GM12878 (cell line): ENCODE measurements at regions not wholly inside any gene's neighbourhood (a gene's known extent, or its start where the extent isn't known, plus 50 kb on each side); places are given as distances from the start of the nearest gene placed in this dataset.

Source experiments
- ATF7 ChIP-seq: fragments of 450-650 bp; IDR thresholded peaks from 2 replicates; pipeline ENCODE4 v1.6.1; 2016; ENCODE audit warnings: low read depth, mild to moderate bottlenecking
- CBFB ChIP-seq: IDR thresholded peaks from 2 replicates; pipeline ENCODE4 v1.6.1; 2016; ENCODE audit warnings: antibody characterized with exemption, low read depth
- CHD2 ChIP-seq: IDR thresholded peaks from 2 replicates; pipeline ENCODE4 v1.6.1; 2011; ENCODE audit warnings: low read depth, low read length, improper control_type of control experiment, borderline replicate concordance
- DPF2 ChIP-seq: fragments of 450-650 bp; IDR thresholded peaks from 2 replicates; pipeline ENCODE4 v1.6.1; 2017; ENCODE audit warnings: mild to moderate bottlenecking
- EP300 ChIP-seq, 2 experiments: fragments of 150-350 bp in 1 of 2; IDR thresholded peaks; 2 replicates each; pipeline ENCODE4 v1.6.1; 2011 to 2012; ENCODE audit warnings: low read depth in 2 of 2, low read length in 2 of 2, borderline replicate concordance in 1 of 2, improper control_type of control experiment in 1 of 2, inconsistent platforms in 1 of 2; ENCODE audit not compliant: control insufficient read depth in 1 of 2
- FOXM1 ChIP-seq: IDR thresholded peaks from 2 replicates; pipeline ENCODE4 v1.6.1; 2012; ENCODE audit warnings: low read depth, mild to moderate bottlenecking, inconsistent platforms, low read length, moderate library complexity
- IKZF1 ChIP-seq: fragments of 450-650 bp; conservative IDR thresholded peaks from 2 replicates; pipeline ENCODE4 v1.6.1; 2017; ENCODE audit warnings: antibody characterized with exemption, mild to moderate bottlenecking
- IKZF2 ChIP-seq, 2 experiments: fragments of 450-650 bp; IDR thresholded peaks; 2 replicates each; pipeline ENCODE4 v1.6.1; 2017; ENCODE audit warnings: mild to moderate bottlenecking in 2 of 2, moderate library complexity in 2 of 2
- JUNB ChIP-seq: IDR thresholded peaks from 2 replicates; pipeline ENCODE4 v1.6.1; 2016; ENCODE audit warnings: antibody characterized with exemption, mild to moderate bottlenecking
- KLF5 ChIP-seq: fragments of 450-650 bp; IDR thresholded peaks from 2 replicates; pipeline ENCODE4 v1.6.1; 2014; ENCODE audit warnings: mild to moderate bottlenecking; ENCODE audit not compliant: partially characterized antibody
- MTA2 ChIP-seq: fragments of 450-650 bp; IDR thresholded peaks from 2 replicates; pipeline ENCODE4 v1.6.1; 2016; ENCODE audit warnings: low read depth, mild to moderate bottlenecking, moderate library complexity
- NBN ChIP-seq: fragments of 450-650 bp; IDR thresholded peaks from 2 replicates; pipeline ENCODE4 v1.6.1; 2016
- NFIC ChIP-seq: IDR thresholded peaks from 2 replicates; pipeline ENCODE4 v1.6.1; 2012; ENCODE audit warnings: low read depth, mild to moderate bottlenecking, inconsistent platforms, low read length, moderate library complexity
- PAX5 ChIP-seq: IDR thresholded peaks from 2 replicates; pipeline ENCODE4 v1.6.1; 2011; ENCODE audit warnings: low read depth, low read length, borderline replicate concordance
- POU2F2 ChIP-seq: IDR thresholded peaks from 3 replicates; pipeline ENCODE4 v1.6.1; 2011; ENCODE audit warnings: low read depth, mild to moderate bottlenecking, low read length, borderline replicate concordance
- RAD51 ChIP-seq: fragments of 450-650 bp; IDR thresholded peaks from 2 replicates; pipeline ENCODE4 v1.6.1; 2016; ENCODE audit warnings: moderate library complexity, mild to moderate bottlenecking, inconsistent platforms
- RUNX3 ChIP-seq: IDR thresholded peaks from 2 replicates; pipeline ENCODE4 v1.6.1; 2012; ENCODE audit warnings: low read length, inconsistent platforms
- SMAD1 ChIP-seq: fragments of 450-650 bp; IDR thresholded peaks from 2 replicates; pipeline ENCODE4 v1.6.1; 2018; ENCODE audit warnings: mild to moderate bottlenecking, low read depth; ENCODE audit not compliant: partially characterized antibody
- SMAD5 ChIP-seq: IDR thresholded peaks from 2 replicates; pipeline ENCODE4 v1.6.1; 2016; ENCODE audit warnings: antibody characterized with exemption, low read depth
- SPI1 ChIP-seq: IDR thresholded peaks from 2 replicates; pipeline ENCODE4 v1.6.1; 2011; ENCODE audit warnings: low read depth, mild to moderate bottlenecking, low read length, moderate library complexity, borderline replicate concordance; ENCODE audit not compliant: insufficient read depth
- TCF7 ChIP-seq: IDR thresholded peaks from 2 replicates; pipeline ENCODE4 v1.6.1; 2014; ENCODE audit warnings: antibody characterized with exemption, borderline replicate concordance
- ZNF24 ChIP-seq: fragments of 450-650 bp; IDR thresholded peaks from 2 replicates; pipeline ENCODE4 v1.6.1; 2017; ENCODE audit warnings: antibody characterized with exemption, mild to moderate bottlenecking
- ZNF384 ChIP-seq: IDR thresholded peaks from 2 replicates; pipeline ENCODE4 v1.6.1; 2012; ENCODE audit warnings: low read depth, mild to moderate bottlenecking, low read length, improper control_type of control experiment, borderline replicate concordance
- ZNF622 ChIP-seq: fragments of 450-650 bp; IDR thresholded peaks from 2 replicates; pipeline ENCODE4 v1.6.1; 2017; ENCODE audit warnings: mild to moderate bottlenecking, inconsistent platforms
- TF ChIP-seq, protein P1 (sequence below): fragments of 450-650 bp; IDR thresholded peaks from 2 replicates; pipeline ENCODE4 v1.6.1; 2017; ENCODE audit warnings: borderline replicate concordance
- TF ChIP-seq, protein P2 (sequence below): IDR thresholded peaks from 2 replicates; pipeline ENCODE4 v1.6.1; 2011; ENCODE audit warnings: borderline replicate concordance, low read depth, mild to moderate bottlenecking, moderate library complexity, low read length; ENCODE audit not compliant: insufficient read depth, poor library complexity, severe bottlenecking
- TF ChIP-seq, protein P3 (sequence below): IDR thresholded peaks from 2 replicates; pipeline ENCODE4 v1.6.1; 2011; ENCODE audit warnings: low read depth, mild to moderate bottlenecking, low read length, moderate library complexity, borderline replicate concordance; ENCODE audit errors: extremely low read depth

- TF ChIP-seq, protein P1, sequence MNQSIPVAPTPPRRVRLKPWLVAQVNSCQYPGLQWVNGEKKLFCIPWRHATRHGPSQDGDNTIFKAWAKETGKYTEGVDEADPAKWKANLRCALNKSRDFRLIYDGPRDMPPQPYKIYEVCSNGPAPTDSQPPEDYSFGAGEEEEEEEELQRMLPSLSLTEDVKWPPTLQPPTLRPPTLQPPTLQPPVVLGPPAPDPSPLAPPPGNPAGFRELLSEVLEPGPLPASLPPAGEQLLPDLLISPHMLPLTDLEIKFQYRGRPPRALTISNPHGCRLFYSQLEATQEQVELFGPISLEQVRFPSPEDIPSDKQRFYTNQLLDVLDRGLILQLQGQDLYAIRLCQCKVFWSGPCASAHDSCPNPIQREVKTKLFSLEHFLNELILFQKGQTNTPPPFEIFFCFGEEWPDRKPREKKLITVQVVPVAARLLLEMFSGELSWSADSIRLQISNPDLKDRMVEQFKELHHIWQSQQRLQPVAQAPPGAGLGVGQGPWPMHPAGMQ, result no peak
- peak; percentile 94 for TF ChIP-seq RUNX3
- no peak for TF ChIP-seq TCF7
- TF ChIP-seq POU2F2, result peak; percentile 74; the same call in 2 of the 3 replicates
- 0 out of 2 replicates have a peak, but pooled peaks have one; percentile 30 for TF ChIP-seq CHD2
- peak; percentile 76 for TF ChIP-seq RAD51
- TF ChIP-seq NBN, result peak; percentile 67; the same call in 1 of the 2 replicates
- peak; percentile 64 to 73 for TF ChIP-seq IKZF2 (IDR thresholded peaks at IDR 0.05)
- no peak for TF ChIP-seq SMAD1
- TF ChIP-seq NFIC, result peak; percentile 55; the same call in 1 of the 2 replicates
- no peak for TF ChIP-seq SMAD5
- no peak for TF ChIP-seq KLF5
- TF ChIP-seq ZNF24, result 0 out of 2 replicates have a peak, but pooled peaks have one; percentile 20
- TF ChIP-seq, protein P2, sequence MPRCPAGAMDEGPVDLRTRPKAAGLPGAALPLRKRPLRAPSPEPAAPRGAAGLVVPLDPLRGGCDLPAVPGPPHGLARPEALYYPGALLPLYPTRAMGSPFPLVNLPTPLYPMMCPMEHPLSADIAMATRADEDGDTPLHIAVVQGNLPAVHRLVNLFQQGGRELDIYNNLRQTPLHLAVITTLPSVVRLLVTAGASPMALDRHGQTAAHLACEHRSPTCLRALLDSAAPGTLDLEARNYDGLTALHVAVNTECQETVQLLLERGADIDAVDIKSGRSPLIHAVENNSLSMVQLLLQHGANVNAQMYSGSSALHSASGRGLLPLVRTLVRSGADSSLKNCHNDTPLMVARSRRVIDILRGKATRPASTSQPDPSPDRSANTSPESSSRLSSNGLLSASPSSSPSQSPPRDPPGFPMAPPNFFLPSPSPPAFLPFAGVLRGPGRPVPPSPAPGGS, result peak; percentile 47
- TF ChIP-seq, protein P3, sequence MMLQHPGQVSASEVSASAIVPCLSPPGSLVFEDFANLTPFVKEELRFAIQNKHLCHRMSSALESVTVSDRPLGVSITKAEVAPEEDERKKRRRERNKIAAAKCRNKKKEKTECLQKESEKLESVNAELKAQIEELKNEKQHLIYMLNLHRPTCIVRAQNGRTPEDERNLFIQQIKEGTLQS, result no peak
- peak; percentile 53; the same call in 1 of the 2 replicates for TF ChIP-seq FOXM1
- TF ChIP-seq ATF7, result peak; percentile 81
- TF ChIP-seq PAX5, result peak; percentile 63; the same call in 1 of the 2 replicates
- peak; percentile 63; the same call in 1 of the 2 replicates for TF ChIP-seq SPI1
- peak; percentile 78 to 79; a peak in 3 of 4 replicates for TF ChIP-seq EP300 (IDR thresholded peaks at IDR 0.05; ENCODE audit: borderline replicate concordance in 1 of 2, control insufficient read depth in 1 of 2, low read depth in 2 of 2, low read length in 2 of 2)
- TF ChIP-seq ZNF622, result no peak
- peak; percentile 63; the same call in 1 of the 2 replicates for TF ChIP-seq CBFB
- peak; percentile 79 for TF ChIP-seq MTA2
- peak; percentile 53 for TF ChIP-seq IKZF1
- peak; percentile 28; the same call in 1 of the 2 replicates for TF ChIP-seq DPF2
- TF ChIP-seq JUNB, result peak; percentile 33; the same call in 1 of the 2 replicates
- no peak for TF ChIP-seq ZNF384
These were observed 76.3 kb upstream of the WSB1 start (continued) for GRCh38 chr17:27217631-27218030.
